HG03280 (cell line): ENCODE measurements at regions not wholly inside any gene's neighbourhood (a gene's known extent, or its start where the extent isn't known, plus 50 kb on each side); places are given as distances from the start of the nearest gene placed in this dataset.
A peak's percentile ranks its signal among the peaks of the same experiment; 100 is the strongest.

Experiments used
- ATAC-seq: cut with Tn5 transposase; IDR thresholded peaks from one replicate; pipeline ENCODE4 v1.9.1; 2021; ENCODE audit warnings: mild to moderate bottlenecking, moderate library complexity; ENCODE audit not compliant: unreplicated experiment

DNA sequence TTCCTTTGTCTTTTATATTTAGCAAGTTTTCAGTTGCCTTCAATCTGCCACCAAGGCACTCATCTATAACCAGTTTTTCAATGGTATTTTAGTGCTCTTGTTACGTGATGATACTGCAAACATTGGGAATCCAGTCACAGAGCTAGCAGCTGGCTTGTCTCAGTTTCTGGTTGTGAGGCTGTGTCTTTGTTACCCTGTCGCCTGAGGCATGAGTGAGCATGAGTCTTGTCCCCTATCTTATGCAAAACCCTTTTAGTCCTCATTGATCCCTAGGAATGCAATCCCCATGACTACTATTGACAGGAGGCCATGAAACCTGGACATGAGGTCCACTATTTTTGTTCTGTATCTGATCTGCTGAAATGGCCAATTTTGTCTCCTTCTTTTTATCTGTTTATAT, 391.0 kb downstream of the LMO7 start:
- no peak for ATAC-seq

DNA sequence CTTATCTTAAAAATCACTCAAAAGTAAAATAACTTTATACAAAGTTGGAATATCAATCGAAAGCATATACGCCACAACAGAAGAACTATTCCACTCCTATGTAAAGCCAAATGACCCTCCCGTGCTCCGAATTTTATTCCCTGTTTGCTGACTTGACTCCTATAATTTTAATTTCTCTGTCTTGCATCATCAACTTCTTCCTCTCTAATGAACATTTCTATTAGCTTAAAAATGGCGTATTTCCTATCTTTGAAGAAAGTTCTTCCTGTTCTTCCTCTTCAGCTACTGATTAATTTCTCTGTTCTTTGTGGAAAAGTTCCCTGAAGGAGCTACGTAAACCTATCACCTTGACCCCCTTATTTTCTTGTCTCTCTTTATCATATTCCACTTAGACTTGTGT, 389.3 kb downstream of the LMO7 start:
- no peak for ATAC-seq

DNA sequence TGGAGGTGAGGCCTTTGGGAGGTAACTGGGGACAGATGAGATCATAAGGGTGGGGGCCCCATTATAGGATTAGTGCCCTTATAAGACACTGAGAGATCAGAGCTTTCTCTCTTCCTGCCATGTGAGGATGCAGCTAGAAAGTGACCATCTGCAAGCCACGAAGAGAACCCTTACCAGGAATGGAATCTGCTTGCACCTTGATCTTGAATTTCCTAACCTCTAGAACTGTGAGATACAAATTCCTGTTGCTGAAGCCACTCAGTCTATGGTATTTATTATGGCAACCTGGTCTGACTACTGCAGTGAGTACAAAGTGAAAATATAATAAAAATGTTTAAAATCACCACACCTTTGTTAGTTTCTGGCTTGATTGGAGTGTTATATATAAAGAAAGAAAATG, 388.0 kb downstream of the LMO7 start:
- ATAC-seq, result no peak

DNA sequence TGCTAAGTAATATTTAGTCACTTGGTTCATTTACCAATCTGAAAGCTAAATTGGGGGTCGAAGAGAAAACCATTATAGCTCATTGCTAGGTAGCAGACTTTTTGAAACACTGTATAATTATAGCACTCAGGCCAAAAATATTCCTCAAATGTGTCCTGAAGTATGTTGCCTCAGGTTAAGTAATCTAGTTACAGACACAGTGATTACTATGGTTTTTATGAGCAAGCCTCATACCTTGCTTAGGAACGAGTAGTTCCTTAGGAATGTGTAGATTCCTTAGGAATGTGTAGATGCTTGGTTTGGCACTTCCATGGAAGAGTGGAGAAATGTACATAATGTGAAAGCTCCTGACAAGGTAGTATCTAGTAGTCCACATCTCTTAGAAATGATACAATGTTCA, 387.5 kb downstream of the LMO7 start:
- no peak for ATAC-seq

DNA sequence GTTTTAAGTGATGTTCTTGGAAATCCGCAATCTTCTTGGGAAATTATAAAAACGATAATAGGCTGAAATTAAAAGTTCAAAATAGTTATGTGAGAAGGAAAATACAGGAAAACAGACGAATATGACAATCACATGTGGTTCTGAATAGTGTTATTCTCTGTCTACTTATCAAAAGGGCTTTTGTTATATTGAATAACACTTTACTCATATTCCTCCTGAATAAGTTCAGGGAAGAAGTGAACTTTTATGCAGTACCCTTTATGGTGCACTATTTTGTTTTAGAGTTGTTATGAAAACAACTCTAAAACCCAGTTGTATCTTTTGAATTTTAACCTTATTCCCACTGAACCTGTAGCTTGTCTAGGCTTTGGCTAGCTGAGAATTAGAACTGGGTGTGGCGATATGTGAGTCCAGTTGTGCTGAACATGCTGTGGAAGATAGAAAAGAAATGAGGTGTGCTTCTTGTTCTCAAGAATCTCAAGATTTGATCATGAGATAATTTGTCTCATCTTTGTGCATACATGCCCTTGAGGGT, 384.4 kb downstream of the LMO7 start:
- no peak for ATAC-seq

DNA sequence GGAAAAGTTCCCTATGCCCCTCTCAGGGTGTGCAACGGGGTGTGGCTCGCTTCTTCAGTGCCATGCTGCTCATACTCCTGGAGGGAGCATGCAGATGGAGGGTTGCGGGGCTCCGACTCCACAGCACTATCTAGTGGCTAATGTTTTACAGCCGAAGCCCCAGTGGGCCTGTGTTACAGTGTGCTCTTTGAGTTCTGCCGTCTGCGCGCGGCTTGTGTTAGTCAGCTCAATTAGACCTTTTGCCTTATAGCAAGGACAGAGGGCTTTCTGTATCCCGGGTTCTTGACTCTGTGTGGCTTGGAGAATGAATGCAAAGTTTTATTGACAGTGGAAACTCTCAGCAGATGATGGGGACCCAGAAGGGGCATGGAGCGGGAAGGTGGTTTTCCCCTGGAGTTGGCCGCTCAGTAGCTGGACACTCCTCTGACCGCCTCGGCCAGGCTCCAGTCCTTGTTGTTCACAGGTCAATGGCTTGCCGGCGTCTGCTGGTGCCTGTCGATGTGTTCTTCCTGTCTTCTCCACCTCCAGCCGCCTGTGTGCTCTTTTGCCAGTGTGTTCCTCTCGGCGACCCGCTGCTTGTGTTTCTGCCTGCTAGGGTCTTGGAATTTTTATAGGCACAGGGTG, 383.4 kb downstream of the LMO7 start:
- no peak for ATAC-seq

DNA sequence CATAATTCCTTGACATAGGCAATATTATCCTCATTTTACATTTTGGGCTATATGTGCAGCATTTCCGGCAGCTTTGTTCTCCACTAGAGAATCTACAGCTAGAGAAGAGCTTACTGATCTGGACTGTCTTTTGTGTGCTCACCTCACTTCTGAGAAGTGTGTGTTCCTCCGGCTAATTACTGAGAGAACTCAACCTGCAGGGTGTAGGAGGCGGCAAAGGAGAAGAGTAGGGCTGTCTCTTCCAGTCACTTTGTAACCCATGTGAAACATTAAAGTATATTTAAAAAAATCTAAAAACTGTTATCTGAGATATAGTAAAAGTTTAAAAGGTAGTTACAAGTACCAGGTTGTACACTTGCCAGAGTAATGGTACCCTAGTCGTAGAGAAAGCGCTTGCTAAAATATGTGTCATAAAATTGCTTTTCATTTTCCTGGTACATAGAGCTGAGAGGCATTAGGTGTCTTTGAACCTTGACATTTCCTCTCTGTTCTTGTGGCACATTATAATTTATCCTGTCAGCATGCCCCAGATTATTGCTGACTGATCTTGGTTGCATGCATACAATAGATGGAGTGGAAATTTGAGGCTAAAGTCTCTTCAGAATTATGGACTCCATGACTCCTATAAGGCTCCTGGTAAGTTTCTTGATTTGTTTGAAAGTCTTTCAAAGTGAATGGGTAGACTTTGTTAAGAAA, 381.9 kb downstream of the LMO7 start:
- ATAC-seq, result no peak

DNA sequence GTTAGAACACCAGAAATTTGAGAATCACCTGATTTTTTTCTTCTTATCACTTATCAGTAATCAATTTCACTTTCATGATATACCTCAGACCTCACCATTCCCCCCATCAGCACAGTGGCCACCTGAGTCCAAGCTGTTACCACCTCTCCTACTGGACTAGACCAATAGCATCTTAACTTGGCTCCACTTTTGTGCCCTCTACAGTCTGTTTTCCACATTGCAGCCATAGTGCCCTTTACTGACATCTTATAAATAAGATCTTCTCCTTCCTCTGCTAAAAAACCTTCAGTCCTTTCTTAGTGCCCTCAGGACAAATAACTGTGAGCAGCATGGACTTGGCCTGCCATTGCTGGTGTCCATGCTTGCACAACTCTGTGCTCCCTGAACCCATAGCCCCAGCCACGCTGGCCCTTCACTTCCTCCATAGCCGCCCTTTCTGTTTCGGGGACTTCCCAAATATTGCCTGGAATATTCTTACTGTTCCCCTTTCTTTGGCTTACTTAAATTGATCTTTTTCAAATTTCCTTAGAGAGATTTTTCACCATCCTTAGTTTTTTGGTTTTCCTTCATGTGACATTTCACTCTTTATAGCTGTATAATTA, 380.8 kb downstream of the LMO7 start:
- ATAC-seq, result peak; percentile 83

DNA sequence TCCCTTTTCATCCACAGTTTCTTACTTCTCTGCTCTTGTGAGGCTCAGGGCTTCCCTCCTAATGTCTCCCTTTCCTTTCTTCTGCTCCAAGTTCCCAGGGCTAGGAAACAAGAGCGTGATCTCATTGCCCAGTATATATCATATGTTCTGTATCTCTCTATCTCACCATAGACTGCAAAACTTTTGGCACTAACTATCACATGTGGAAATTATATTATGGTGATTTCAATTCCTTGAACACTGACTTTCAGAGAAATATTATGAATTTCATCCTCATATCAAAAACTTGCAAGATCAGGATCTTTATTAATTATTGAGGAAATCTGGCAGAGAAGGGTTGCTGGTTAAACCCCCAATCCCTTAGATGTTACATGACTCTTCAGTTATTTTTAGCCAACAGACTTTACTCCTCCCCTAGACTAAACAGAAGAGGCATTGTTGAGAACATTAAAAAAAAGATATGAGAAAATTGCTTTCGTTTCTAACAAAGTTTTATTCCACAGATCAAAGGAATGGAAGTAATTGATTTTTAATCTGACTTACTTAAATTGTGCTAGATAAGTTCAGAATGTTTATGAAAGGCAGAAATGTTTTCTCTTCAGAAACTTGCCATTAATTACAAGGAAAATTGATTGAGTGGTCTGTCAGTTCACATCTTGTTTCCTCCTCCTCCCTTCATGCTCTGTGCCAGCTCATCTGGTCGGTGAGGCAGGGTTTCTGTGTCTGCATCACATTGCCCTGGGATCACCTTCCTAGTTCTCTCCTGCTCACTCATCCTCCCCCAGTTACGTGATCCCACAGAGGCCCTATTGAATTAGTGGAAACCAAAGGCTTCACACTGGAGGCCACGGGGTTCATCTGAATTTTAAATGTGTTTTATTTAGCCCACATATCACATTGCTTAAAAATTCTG, 378.5 kb downstream of the LMO7 start:
- ATAC-seq, result no peak

DNA sequence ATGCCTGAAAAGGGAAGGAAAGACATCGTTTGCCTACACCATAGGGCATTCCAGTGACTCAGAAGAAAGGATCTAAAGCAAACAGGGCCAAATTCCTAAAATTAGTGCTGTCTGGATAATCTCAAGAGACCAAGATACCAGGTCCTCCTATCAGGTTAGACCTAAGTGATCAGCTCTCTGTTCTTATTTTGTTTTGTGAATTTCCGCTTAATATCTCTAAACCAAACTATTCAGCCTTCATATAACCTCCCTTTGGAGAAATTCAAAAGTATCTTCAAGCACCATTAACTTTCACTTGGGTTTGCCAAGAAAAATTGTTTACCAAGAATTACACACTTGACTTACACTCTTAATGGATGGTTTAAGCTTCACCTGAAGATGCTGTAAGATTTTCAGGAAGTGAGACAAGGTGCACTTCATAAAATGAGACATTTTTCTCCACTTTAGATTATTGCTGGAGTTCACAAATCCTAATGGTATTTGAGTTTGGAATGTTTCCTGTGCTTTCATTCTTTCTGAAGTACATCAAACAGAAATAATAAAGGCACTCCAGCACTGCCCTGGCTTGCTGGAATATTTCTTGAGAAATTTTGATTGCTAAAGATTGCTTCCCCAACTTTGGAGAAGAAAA, 376.1 kb downstream of the LMO7 start:
- no peak for ATAC-seq

DNA sequence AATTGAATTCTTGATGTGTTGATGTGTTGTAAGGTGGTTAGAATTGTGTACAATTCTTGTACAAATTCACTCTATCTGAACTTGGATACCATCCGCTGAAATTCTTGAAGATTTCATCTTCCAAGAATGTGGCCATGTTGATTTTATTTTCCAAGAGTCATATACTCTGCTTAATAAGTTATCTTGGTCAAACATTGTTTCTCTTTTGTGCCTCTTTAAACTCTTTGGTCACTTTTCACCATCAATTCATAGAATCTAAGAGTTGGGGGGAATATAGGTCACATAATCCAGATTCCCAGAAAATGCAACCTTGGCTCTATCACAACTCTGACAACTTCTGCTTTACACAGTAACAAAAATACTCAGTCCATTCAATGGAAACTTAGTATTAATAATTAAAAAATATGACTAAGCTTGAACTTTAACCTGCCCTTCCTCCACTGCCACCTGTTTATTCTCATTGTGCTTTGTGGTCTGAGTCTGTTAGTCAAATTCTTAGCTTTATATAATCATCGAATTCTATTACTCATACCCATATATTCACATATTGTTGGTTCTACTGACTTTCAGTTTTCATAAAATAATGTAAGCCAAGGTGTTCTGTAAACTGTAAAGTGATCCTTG, 373.2 kb downstream of the LMO7 start:
- ATAC-seq, result no peak

DNA sequence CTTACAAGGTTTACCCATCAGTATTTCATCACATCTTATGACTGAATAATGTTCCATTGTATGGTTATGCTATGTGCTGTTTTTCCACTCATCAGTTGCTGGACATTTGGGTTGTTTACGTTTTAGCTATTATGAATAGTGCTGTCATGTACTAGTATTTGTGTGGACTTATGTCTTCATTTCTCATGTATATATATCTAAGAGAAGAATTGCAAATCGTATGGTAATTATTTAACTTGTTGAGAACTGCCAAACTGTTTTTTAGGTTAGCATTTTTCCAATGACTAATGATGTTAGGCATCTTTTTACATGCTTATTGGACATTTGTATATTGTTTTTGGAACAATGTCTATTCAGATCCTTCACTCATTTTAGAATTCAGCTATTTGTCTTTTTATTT, 368.3 kb downstream of the LMO7 start:
- no peak for ATAC-seq

DNA sequence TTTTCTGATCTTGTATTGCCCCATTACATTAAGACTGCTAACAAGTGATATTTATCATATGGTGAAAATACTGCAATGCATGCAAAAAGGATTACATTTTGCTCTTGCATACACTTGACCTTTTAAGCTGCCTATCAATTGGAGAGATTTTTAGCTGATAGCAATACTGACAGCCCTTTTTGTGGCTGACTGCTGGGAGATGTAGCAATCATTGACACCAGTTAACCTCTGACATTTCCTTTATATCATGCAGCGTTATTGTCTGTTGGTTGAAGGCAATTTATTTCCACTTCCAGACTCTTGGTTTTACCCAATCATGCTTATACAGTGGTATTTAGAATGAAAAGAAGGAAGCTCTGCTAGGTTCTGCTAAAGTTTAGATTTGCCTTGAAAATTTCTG, 364.0 kb downstream of the LMO7 start:
- no peak for ATAC-seq

DNA sequence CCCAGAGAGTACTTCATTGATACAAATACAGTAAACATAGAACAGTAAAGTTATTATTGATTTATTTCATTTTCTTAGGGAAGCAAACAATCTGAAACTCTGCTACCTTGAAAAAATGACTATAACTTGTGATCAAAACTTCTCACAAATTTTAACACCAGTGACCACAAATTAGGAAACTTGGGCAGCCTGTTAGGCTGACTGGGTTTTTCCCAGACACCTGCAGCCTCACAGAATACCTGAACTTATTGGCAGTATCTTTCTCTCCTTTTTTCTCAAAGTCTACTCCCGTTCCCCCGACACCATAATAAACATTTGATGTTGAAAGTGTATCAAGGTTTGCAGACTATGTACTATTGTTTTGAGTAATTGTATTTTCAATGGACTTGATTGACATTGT, 360.5 kb downstream of the LMO7 start:
- ATAC-seq, result no peak

DNA sequence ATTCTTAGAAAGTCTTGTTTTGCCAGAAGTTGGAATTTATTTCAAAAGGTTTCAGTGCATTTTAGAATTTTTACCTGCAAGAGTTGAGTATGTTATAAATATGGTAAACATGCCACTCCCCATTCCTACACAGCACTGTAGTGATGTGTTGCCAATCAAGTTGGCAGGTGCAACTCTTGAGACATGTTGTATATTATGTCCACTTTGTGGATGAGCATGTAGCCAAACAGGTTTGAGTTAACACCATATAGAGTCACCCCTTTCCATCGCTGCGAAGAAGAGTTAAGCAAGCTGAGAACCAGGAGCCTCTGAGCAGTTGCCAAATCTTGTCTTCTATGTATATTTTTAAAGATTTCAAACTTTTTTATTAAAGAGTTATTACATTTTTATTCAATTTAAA, 359.8 kb downstream of the LMO7 start:
- no peak for ATAC-seq

DNA sequence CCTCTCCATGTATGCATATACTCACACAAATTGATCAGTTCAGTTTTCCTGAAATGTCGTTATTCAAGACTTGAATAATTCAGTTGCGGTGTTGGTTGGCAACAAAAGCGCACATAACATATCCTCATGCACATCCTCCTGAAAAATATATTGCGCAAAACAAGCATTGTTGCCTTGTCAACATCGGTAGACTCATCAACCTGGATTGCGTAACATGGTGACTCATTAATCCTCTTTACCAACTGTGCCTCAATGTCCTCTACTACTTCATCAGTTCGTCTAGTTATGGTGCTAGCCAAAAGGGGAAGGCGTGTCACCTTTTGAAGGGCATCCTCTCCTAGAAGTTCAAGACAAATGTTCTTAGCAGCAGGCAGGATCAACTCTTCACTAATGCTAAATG, 357.7 kb downstream of the LMO7 start:
- ATAC-seq, result no peak

DNA sequence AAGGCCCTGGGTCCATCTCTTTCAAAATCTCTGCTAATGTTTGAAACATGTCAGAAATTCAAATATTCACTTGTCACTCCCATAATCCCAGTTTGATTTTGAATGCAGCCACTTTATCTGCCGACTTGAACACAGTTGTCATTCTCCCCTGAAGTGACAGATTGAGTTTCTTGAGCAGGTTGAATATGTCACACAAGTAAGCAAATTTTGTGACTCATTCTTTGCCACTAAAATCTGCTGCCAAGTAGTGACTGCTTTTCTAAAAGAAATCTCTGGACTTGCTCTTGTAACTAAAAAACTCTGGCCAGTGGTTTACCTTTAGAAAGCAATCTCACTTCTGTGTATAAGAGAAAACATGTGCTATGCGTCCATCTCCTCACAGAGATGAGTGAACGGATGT, 357.1 kb downstream of the LMO7 start:
- ATAC-seq, result no peak

DNA sequence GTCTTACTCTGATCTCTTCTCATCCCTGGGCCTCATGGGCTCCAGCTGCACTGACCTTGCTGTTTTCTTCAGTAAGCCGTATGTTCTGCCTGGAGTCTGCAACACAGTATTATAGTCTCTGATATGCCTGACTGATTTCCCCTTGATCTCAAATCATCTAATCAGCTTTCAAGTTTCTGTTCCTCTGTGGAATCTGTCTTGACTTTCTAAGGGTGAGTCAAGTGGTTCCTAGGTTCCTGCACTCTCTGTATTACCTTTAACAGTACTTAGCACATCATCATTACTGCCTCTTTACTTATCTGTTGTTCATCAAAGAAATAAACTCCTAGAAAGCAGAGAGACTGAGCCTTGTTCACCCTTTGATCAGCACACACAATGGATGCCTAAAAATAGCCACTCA, 350.7 kb downstream of the LMO7 start:
- ATAC-seq, result peak; percentile 89

DNA sequence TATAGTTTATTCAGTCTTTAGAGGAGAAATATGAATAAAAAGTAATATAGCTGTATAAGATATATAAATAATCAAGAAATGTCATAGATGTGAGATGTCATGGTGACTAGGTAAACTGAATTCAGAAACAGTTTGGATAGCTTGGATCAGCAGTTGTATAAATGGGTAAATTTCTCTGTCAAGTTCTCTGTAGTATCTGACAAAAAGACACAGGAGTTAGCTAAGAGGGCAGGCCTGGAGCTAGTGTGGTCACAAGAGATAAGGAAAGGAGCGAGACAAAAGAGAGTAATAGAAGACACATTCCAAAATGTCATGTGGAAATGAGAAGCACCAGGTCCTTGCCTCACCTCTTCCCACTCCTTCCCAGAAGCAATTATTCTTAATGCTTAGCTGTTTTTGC, 349.0 kb downstream of the LMO7 start:
- no peak for ATAC-seq

DNA sequence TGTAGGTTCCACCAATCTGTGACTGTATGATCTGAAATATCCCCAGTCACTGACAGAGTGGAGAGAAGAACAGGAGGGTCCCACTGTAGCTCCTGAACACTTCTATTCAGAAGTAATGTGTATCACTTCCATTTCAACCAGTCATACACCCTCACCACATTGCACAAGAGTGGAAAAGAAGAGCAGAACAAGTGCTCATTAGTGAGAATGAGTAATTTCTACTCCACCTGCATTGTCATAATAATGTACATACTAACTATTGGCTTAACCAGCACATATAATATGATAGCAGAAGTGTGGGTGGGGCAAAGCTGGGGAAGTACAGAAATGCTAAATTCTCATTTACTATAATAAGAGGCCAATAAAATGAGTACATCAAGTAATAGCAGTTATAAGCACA, 342.7 kb downstream of the LMO7 start:
- no peak for ATAC-seq
